ENCODE measurements at regions not wholly inside any gene's neighbourhood (a gene's known extent, or its start where the extent isn't known, plus 50 kb on each side); places are given as distances from the start of the nearest gene placed in this dataset.

DNA sequence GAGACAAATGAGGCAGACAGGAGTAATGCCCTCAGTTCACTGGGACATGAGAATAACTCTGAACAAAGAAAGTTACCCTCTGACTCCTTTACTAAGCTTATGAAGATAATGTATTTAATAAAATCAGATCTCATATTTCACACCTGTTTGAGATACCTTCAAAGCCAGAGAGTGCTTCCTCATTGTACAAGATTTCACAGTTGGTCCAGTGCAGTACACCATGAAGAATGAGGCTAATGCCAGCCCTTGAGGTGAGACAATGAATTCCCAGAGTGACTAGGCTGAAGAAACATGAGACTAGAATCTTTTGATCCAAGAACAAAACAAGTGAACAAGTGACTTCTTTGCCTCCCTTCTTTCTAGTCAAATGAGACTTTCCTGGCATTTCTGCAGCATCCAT, 1133.8 kb downstream of the TUSC7 start:
- CTCF ChIA-PET = no interaction called here
- no peak for DNase-seq (ENCODE audit: extremely low spot score)
- TF ChIP-seq LEF1 (IDR thresholded peaks at IDR 0.05; ENCODE audit: borderline replicate concordance) (no peak), CTBP1 (IDR thresholded peaks at IDR 0.05; ENCODE audit: borderline replicate concordance) (no peak), TARDBP (IDR thresholded peaks at IDR 0.05) (no peak), ARNT (IDR thresholded peaks at IDR 0.05) (no peak), ELF4 (IDR thresholded peaks at IDR 0.05) (no peak), SUZ12 (IDR thresholded peaks at IDR 0.05) (no peak), FOXM1 (IDR thresholded peaks at IDR 0.05; ENCODE audit: borderline replicate concordance) (no peak)
- TF ChIP-seq, protein P1, sequence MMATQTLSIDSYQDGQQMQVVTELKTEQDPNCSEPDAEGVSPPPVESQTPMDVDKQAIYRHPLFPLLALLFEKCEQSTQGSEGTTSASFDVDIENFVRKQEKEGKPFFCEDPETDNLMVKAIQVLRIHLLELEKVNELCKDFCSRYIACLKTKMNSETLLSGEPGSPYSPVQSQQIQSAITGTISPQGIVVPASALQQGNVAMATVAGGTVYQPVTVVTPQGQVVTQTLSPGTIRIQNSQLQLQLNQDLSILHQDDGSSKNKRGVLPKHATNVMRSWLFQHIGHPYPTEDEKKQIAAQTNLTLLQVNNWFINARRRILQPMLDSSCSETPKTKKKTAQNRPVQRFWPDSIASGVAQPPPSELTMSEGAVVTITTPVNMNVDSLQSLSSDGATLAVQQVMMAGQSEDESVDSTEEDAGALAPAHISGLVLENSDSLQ (IDR thresholded peaks at IDR 0.05) = no peak
- POLR2A ChIA-PET = no interaction called here

DNA sequence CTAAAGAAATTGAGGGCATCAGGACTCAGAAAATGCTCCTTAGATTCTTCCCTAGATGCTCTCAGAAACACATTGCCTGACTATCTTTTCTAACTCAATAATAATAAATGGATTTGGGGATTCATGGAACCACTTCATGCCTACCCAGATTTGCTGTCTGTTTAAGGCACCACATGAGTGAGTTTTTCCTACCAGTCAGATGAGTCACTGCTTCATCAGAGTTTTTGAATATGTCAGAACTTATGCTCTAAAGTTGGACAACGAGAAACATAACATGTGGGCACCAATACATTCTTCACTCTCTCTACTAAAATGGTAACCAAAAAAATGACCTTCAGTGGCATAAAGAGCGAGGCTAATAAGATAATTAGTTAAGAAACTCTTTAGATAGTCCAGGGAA, 1135.1 kb downstream of the TUSC7 start:
- CTCF ChIA-PET = no interaction called here
- POLR2A ChIA-PET = no interaction called here
- TF ChIP-seq ELF4 (IDR thresholded peaks at IDR 0.05) (no peak), ZNF384 (IDR thresholded peaks at IDR 0.05) (no peak), NFRKB (IDR thresholded peaks at IDR 0.05) (no peak), SUZ12 (IDR thresholded peaks at IDR 0.05) (no peak), FOXK2 (IDR thresholded peaks at IDR 0.05) (no peak), SP1 (IDR thresholded peaks at IDR 0.05) (no peak), LEF1 (IDR thresholded peaks at IDR 0.05; ENCODE audit: borderline replicate concordance) (no peak), FOXM1 (IDR thresholded peaks at IDR 0.05; ENCODE audit: borderline replicate concordance) (no peak), BHLHE40 (IDR thresholded peaks at IDR 0.05; ENCODE audit: borderline replicate concordance) (no peak), HDGF (IDR thresholded peaks at IDR 0.05; ENCODE audit: borderline replicate concordance) (no peak), FOXA1 (IDR thresholded peaks at IDR 0.05) (no peak), L3MBTL2 (conservative IDR thresholded peaks at IDR 0.05) (no peak), CTBP1 (IDR thresholded peaks at IDR 0.05; ENCODE audit: borderline replicate concordance) (no peak), ARNT (IDR thresholded peaks at IDR 0.05) (no peak), TARDBP (IDR thresholded peaks at IDR 0.05) (no peak)
- TF ChIP-seq, protein P1 (IDR thresholded peaks at IDR 0.05) = no peak
- no peak for DNase-seq (ENCODE audit: extremely low spot score)

DNA sequence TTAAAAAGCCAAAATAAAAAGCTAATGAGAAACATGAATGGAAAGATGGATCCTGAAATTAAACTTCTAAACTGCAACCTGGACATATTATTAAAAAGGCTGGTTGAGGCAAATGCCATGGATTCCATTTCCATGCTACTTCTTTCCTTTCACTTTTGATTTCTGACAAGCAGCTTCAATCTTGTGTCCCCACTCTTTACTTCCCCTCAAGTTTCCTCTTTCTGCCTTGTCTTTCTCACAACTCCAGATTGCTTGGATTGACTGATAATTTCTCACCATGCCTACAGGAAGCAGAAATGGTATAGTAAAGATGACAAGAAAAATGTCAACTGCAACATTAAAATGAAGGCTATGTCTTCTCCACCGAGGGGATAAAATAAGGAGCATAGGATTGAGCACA, 1136.7 kb downstream of the TUSC7 start:
- POLR2A ChIA-PET = no interaction called here
- TF ChIP-seq NFRKB (IDR thresholded peaks at IDR 0.05) (no peak), LEF1 (IDR thresholded peaks at IDR 0.05; ENCODE audit: borderline replicate concordance) (no peak), FOXM1 (IDR thresholded peaks at IDR 0.05; ENCODE audit: borderline replicate concordance) (no peak), SUZ12 (IDR thresholded peaks at IDR 0.05) (no peak)
- DNase-seq (ENCODE audit: extremely low spot score) = no peak
- CTCF ChIA-PET = no interaction called here

DNA sequence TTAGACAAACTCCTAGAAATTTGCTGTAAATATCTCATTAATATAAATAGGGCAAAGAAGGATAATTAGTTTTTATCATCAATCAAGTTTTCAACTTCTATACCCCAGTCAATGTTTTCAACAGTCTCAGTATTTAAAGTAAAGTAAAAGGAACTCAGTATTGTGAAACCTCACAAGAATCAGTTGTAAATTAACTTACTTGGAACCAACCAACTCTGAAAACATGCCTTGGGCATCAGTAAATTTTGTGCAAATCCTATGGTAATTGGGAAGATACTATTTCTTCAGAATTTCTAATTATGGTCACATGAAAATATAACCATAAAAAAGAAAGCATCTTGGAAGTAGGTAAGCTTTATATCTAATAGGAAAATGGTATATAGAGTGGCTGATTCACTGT, 1139.0 kb downstream of the TUSC7 start:
- DNase-seq (ENCODE audit: extremely low spot score) = no peak
- ChIA-PET POLR2A (no interaction called here), CTCF (no interaction called here)
- TF ChIP-seq, protein P1 (IDR thresholded peaks at IDR 0.05) = no peak
- TF ChIP-seq TARDBP (IDR thresholded peaks at IDR 0.05) = no peak
- no peak for TF ChIP-seq FOXM1 (IDR thresholded peaks at IDR 0.05; ENCODE audit: borderline replicate concordance)
- no peak for TF ChIP-seq ZNF384 (IDR thresholded peaks at IDR 0.05)
- TF ChIP-seq BHLHE40 (IDR thresholded peaks at IDR 0.05; ENCODE audit: borderline replicate concordance) = no peak
- TF ChIP-seq L3MBTL2 (conservative IDR thresholded peaks at IDR 0.05) = no peak
- TF ChIP-seq SUZ12 (IDR thresholded peaks at IDR 0.05) = no peak
- TF ChIP-seq CTBP1 (IDR thresholded peaks at IDR 0.05; ENCODE audit: borderline replicate concordance) = no peak
- TF ChIP-seq LEF1 (IDR thresholded peaks at IDR 0.05; ENCODE audit: borderline replicate concordance) = no peak
- no peak for TF ChIP-seq FOXK2 (IDR thresholded peaks at IDR 0.05)

DNA sequence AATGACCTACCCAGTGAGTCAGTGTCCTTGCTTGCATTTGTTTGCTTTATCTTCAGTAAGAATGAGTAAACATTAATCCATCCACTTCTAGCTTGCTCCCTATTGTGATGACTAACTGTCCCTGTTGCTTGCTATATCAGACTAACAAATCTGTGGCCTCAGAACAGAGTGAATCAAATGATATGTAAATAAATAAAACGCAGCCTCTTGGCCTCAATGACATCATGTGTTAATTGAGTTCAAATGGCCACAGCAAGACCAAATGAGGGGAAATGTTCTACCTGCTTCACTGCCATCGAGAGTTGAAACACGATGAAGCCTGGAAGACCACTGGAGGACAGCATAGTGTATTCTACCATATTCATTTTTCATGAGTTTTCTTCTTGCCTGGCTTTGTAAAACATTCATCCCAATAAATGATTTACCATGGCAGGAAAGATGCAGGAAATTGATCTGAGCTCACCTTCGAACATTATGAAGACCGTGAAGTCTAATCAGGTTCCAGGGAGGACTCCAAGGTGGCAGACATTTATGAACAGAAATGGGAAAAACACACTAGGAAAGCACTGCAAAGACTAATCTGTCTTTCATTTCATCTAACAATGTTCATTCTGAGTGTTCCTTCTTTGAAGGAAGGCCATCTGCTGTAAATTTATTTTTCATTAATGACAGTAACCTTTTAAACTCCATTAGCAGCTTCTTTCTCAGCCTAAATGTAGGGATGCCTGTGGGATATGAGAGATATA, 1144.5 kb downstream of the TUSC7 start:
- TF ChIP-seq ELF4 (IDR thresholded peaks at IDR 0.05) (no peak), FOXM1 (IDR thresholded peaks at IDR 0.05; ENCODE audit: borderline replicate concordance) (no peak), CTBP1 (IDR thresholded peaks at IDR 0.05; ENCODE audit: borderline replicate concordance) (no peak), ZNF384 (IDR thresholded peaks at IDR 0.05) (no peak), SP1 (IDR thresholded peaks at IDR 0.05) (no peak), BHLHE40 (IDR thresholded peaks at IDR 0.05; ENCODE audit: borderline replicate concordance) (no peak), NFRKB (IDR thresholded peaks at IDR 0.05) (no peak), L3MBTL2 (conservative IDR thresholded peaks at IDR 0.05) (no peak), FOXA1 (IDR thresholded peaks at IDR 0.05) (no peak), HDGF (IDR thresholded peaks at IDR 0.05; ENCODE audit: borderline replicate concordance) (no peak), TARDBP (IDR thresholded peaks at IDR 0.05) (no peak), ARNT (IDR thresholded peaks at IDR 0.05) (no peak), FOXK2 (IDR thresholded peaks at IDR 0.05) (no peak), LEF1 (IDR thresholded peaks at IDR 0.05; ENCODE audit: borderline replicate concordance) (no peak), SUZ12 (IDR thresholded peaks at IDR 0.05) (no peak)
- TF ChIP-seq, protein P1 (IDR thresholded peaks at IDR 0.05) = no peak
- ChIA-PET CTCF (no interaction called here), POLR2A (no interaction called here)
- DNase-seq (ENCODE audit: extremely low spot score) = peak; percentile 4
